ENCODE measurements at regions not wholly inside any gene's neighbourhood (a gene's known extent, or its start where the extent isn't known, plus 50 kb on each side); places are given as distances from the start of the nearest gene placed in this dataset.

DNA sequence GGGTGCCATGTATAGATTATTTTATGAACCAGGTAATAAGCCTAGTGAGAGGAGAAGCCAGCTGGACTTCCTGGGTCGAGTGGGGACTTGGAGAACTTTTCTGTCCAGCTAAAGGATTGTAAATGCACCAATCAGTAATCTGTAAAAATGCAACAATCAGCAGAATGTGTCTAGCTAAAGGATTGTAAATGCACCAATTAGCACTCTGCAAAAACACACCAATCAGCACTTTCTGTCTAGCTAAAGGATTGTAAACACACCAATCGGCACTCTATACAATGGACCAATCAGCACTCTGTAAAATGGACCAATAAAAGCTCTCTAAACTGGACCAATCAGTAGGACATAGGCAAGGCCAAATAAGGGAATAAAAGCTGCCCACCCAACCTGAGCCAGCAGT, 392.9 kb downstream of the KDM5D start:
- WGBS, 4 donors: 36 to 52% methylated on average over 2 of the region's 2 CpGs; no CpG with 5 or more reads in 2 of the 4 donors
- no peak for TF ChIP-seq POLR2A (IDR thresholded peaks at IDR 0.05)
- TF ChIP-seq, protein P1, sequence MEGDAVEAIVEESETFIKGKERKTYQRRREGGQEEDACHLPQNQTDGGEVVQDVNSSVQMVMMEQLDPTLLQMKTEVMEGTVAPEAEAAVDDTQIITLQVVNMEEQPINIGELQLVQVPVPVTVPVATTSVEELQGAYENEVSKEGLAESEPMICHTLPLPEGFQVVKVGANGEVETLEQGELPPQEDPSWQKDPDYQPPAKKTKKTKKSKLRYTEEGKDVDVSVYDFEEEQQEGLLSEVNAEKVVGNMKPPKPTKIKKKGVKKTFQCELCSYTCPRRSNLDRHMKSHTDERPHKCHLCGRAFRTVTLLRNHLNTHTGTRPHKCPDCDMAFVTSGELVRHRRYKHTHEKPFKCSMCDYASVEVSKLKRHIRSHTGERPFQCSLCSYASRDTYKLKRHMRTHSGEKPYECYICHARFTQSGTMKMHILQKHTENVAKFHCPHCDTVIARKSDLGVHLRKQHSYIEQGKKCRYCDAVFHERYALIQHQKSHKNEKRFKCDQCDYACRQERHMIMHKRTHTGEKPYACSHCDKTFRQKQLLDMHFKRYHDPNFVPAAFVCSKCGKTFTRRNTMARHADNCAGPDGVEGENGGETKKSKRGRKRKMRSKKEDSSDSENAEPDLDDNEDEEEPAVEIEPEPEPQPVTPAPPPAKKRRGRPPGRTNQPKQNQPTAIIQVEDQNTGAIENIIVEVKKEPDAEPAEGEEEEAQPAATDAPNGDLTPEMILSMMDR (IDR thresholded peaks at IDR 0.05): no peak
- no peak for ATAC-seq
- no peaks in the 10 kb centered on the region for H3K27me3 ChIP-seq
- H3K27ac ChIP-seq: no peak overlapping the region
- no peaks in the 10 kb centered on the region for H3K9me3 ChIP-seq
- intact Hi-C loops (cut with DNase I): no loop called here
- no peak overlapping the region for H3K4me3 ChIP-seq
- no peak for DNase-seq
- H3K36me3 ChIP-seq: no peaks in the 10 kb centered on the region
- H3K4me1 ChIP-seq: no peaks in the 10 kb centered on the region

DNA sequence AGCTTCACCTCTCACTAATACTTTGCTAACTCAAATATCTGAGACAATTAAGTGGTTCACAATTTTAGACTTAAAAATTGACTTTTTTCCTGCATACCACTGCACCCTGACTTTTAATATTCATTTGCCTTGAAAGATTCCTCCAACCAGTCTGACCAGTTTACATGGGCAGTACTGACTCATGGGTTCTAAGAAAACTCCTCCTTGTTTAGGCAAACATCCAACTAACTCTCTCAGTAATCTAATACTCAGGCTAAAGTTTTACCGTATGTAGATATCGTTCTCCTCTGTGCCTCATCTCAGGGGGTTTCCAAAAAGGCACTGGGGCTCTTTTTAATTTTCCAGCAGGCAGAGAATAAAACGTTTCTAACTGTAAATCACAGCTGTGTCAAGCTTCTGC, 422.8 kb downstream of the KDM5D start:
- peaks cover 0 to 11% (median 0%) of the 10 kb centered on the region in 12 donors for H3K9me3 ChIP-seq
- WGBS, 4 donors: 55 to 65% methylated on average over 3 of the region's 3 CpGs; no CpG with 5 or more reads in 2 of the 4 donors
- intact Hi-C loops (cut with DNase I): no loop called here

DNA sequence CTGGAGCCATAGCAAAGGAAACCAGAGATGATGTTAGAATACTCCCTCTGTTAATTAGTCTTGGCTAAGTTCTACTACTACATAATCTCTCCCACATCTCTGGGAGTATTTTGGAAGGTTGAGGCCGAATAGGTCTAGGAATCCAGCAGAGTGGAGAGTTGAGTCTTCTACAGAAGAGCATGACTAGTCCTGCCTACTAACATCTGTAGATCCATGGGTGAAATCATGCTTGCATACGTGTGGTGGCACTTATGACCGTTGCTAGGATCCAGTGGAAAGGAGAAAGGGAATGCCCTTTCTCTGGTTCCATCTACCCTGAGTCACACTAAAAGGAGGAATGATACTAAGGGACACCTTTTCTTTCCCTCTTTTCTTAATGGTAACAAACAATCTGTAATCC, 425.4 kb downstream of the KDM5D start:
- no peak for TF ChIP-seq POLR2A (IDR thresholded peaks at IDR 0.05)
- TF ChIP-seq, protein P1 (IDR thresholded peaks at IDR 0.05): no peak
- ATAC-seq (no peak), DNase-seq (no peak)
- no peak overlapping the region for H3K27ac ChIP-seq
- intact Hi-C loops (cut with DNase I): no loop called here
- WGBS, 4 donors: 66 to 68% methylated on average over 3 of the region's 3 CpGs; no CpG with 5 or more reads in 2 of the 4 donors
- no peaks in the 10 kb centered on the region for H3K27me3 ChIP-seq
- no peaks in the 10 kb centered on the region for H3K36me3 ChIP-seq
- no peaks in the 10 kb centered on the region for H3K4me1 ChIP-seq
- H3K4me3 ChIP-seq: no peak overlapping the region
- peaks cover 0 to 11% (median 0%) of the 10 kb centered on the region in 12 donors for H3K9me3 ChIP-seq

More for the DNA sequence above, 422.8 kb downstream of the KDM5D start:
- Histone ChIP-seq H3K27me3 (no peaks in the 10 kb centered on the region), H3K27ac (no peak overlapping the region), H3K4me1 (no peaks in the 10 kb centered on the region), H3K4me3 (no peak overlapping the region), H3K36me3 (no peaks in the 10 kb centered on the region)
- no peak for DNase-seq
- TF ChIP-seq, protein P1 (IDR thresholded peaks at IDR 0.05): no peak
- no peak for TF ChIP-seq POLR2A (IDR thresholded peaks at IDR 0.05)
- no peak for ATAC-seq

DNA sequence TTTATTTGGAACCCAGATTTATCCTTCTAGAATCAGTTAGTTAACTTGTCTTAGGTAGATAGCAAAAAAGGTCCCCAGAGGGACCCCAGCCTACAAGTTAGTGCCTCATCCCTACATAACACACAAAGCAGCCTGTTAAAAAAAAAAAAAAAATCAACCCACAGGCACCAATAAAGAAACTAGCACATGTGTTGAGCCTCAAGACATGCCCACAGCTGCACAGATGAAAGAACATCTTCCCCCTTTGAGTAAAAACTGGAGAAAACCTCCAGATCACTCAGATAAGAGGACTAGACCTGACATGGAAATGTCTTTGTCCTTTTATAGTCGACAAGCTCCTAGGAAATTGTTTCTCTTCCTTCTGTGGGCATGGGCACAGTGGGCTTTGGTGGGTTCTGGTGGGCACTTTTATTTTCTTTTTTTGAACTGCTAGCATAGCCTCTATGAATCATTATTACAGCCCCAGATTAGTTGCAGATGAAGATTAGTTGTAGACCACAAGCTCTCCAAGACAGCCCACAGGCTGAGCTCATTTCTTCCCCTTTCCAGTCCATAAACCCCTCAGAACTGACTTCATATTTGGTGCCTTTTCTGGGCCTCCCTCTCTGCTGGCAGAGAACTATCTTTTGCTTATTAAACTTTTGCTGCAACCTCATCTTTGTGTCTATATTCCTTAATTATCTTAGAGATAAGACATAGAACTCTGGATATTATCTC, 427.1 kb downstream of the KDM5D start:
- Histone ChIP-seq H3K9me3 (peaks cover 0 to 11% (median 0%) of the 10 kb centered on the region in 12 donors), H3K27me3 (no peaks in the 10 kb centered on the region), H3K4me1 (no peaks in the 10 kb centered on the region), H3K4me3 (no peak overlapping the region), H3K36me3 (no peaks in the 10 kb centered on the region), H3K27ac (no peak overlapping the region)
- 53 to 64% methylated on average over 1 of the region's 1 CpG; no CpG with 5 or more reads in 2 of the 4 donors for WGBS, 4 donors
- ATAC-seq (no peak), DNase-seq (no peak)
- intact Hi-C loops (cut with DNase I): no loop called here
- TF ChIP-seq POLR2A (IDR thresholded peaks at IDR 0.05): no peak
- TF ChIP-seq, protein P1 (IDR thresholded peaks at IDR 0.05): no peak
